ENCODE measurements at regions not wholly inside any gene's neighbourhood (a gene's known extent, or its start where the extent isn't known, plus 50 kb on each side); places are given as distances from the start of the nearest gene placed in this dataset.

GRCh38 chr12:45546545-45546944 lies 183.0 kb upstream of the ARID2 start:
- Histone ChIP-seq H3K36me3 (ENCODE audit: insufficient read depth, low read length) (no peaks in the 10 kb centered on the region), H3K9me3 (ENCODE audit: low read length) (no peaks in the 10 kb centered on the region), H2AFZ (ENCODE audit: low read depth, low read length) (no peak overlapping the region), H4K20me1 (ENCODE audit: insufficient read depth) (no peaks in the 10 kb centered on the region), H3K27ac (ENCODE audit: low read length) (no peak overlapping the region), H3K4me3 (ENCODE audit: low read length) (no peak overlapping the region), H3K27me3 (ENCODE audit: insufficient read depth, low read depth, low read length) (no peaks in the 10 kb centered on the region), H3K9me2 (ENCODE audit: insufficient read depth, low read length) (no peaks in the 10 kb centered on the region), H3K9ac (ENCODE audit: low read length) (no peak overlapping the region), H3F3A (ENCODE audit: insufficient read depth, low read length, poor library complexity, severe bottlenecking) (no peaks in the 10 kb centered on the region), H3K4me2 (ENCODE audit: low read length) (no peak overlapping the region), H3K79me2 (replicated peaks; ENCODE audit: insufficient read depth, low read length) (no peaks in the 10 kb centered on the region)
- no peak for TF ChIP-seq EZH2 (IDR thresholded peaks at IDR 0.05; ENCODE audit: borderline replicate concordance, insufficient read depth, low read length, poor library complexity, severe bottlenecking)
- TF ChIP-seq MXI1 (conservative IDR thresholded peaks at IDR 0.05; ENCODE audit: poor library complexity, severe bottlenecking), result no peak
- TF ChIP-seq POLR2AphosphoS5 (IDR thresholded peaks at IDR 0.05), result no peak
- no peak for TF ChIP-seq RAD21 (conservative IDR thresholded peaks at IDR 0.05)
- TF ChIP-seq REST (IDR thresholded peaks at IDR 0.05; ENCODE audit: borderline replicate concordance), result no peak
- no peak for TF ChIP-seq TAF1 (IDR thresholded peaks at IDR 0.05; ENCODE audit: low read depth)
- no peak for TF ChIP-seq EP300 (conservative IDR thresholded peaks at IDR 0.05; ENCODE audit: poor library complexity, severe bottlenecking)
- TF ChIP-seq CTCF (IDR thresholded peaks at IDR 0.05; ENCODE audit: poor library complexity, severe bottlenecking), result no peak
- no peak for TF ChIP-seq SMC3 (conservative IDR thresholded peaks at IDR 0.05; ENCODE audit: poor library complexity)

- Histone ChIP-seq H3K27ac (ENCODE audit: low read length) (no peak overlapping the region), H3K4me2 (ENCODE audit: low read length) (no peak overlapping the region), H4K20me1 (ENCODE audit: insufficient read depth) (no peaks in the 10 kb centered on the region), H3K9ac (ENCODE audit: low read length) (no peak overlapping the region), H3K79me2 (replicated peaks; ENCODE audit: insufficient read depth, low read length) (no peaks in the 10 kb centered on the region), H3F3A (ENCODE audit: insufficient read depth, low read length, poor library complexity, severe bottlenecking) (no peaks in the 10 kb centered on the region), H3K27me3 (ENCODE audit: insufficient read depth, low read depth, low read length) (no peaks in the 10 kb centered on the region), H3K9me3 (ENCODE audit: low read length) (no peaks in the 10 kb centered on the region), H2AFZ (ENCODE audit: low read depth, low read length) (no peak overlapping the region), H3K9me2 (ENCODE audit: insufficient read depth, low read length) (no peaks in the 10 kb centered on the region), H3K4me3 (ENCODE audit: low read length) (no peak overlapping the region), H3K36me3 (ENCODE audit: insufficient read depth, low read length) (no peaks in the 10 kb centered on the region)
- TF ChIP-seq POLR2AphosphoS5 (IDR thresholded peaks at IDR 0.05), result no peak
- no peak for TF ChIP-seq EZH2 (IDR thresholded peaks at IDR 0.05; ENCODE audit: borderline replicate concordance, insufficient read depth, low read length, poor library complexity, severe bottlenecking)
- TF ChIP-seq MXI1 (conservative IDR thresholded peaks at IDR 0.05; ENCODE audit: poor library complexity, severe bottlenecking), result no peak
- no peak for TF ChIP-seq CTCF (IDR thresholded peaks at IDR 0.05; ENCODE audit: poor library complexity, severe bottlenecking)
- TF ChIP-seq TAF1 (IDR thresholded peaks at IDR 0.05; ENCODE audit: low read depth), result no peak
- no peak for TF ChIP-seq EP300 (conservative IDR thresholded peaks at IDR 0.05; ENCODE audit: poor library complexity, severe bottlenecking)
- TF ChIP-seq REST (IDR thresholded peaks at IDR 0.05; ENCODE audit: borderline replicate concordance), result no peak
- no peak for TF ChIP-seq SMC3 (conservative IDR thresholded peaks at IDR 0.05; ENCODE audit: poor library complexity)
- no peak for TF ChIP-seq RAD21 (conservative IDR thresholded peaks at IDR 0.05)
Observed at GRCh38 chr12:45547132-45547531, 182.4 kb upstream of the ARID2 start.

Data from neural cell (in vitro differentiated cells).